Stimulated activated CD8-positive, alpha-beta memory T cell treated with anti-CD3 and anti-CD28 coated beads, Interleukin-12 subunit alpha, Interleukin-12 subunit beta, amount 100 ng/mL, for 1 hour (primary cell): ENCODE measurements at regions not wholly inside any gene's neighbourhood (a gene's known extent, or its start where the extent isn't known, plus 50 kb on each side); places are given as distances from the start of the nearest gene placed in this dataset.
"Not testable (repeated sequence)": the region's sequence is repeated elsewhere in the genome, so short reads cannot be mapped to it uniquely, and the experiment has no call there.

ENCODE experiments used
- DNase-seq: peaks from one replicate; pipeline ENCODE4 v3.0.0-alpha.2; 2020; ENCODE audit warnings: low read depth

- no peak for DNase-seq
These were observed 53.4 kb downstream of the MC4R start for GRCh38 chr18:60319129-60319528.

- no peak for DNase-seq
These were observed 60.8 kb downstream of the MC4R start for GRCh38 chr18:60311676-60312360.

- no peak for DNase-seq
These were observed 76.9 kb downstream of the MC4R start for GRCh38 chr18:60295674-60296073.

- DNase-seq, result no peak
These were observed 80.4 kb downstream of the MC4R start for GRCh38 chr18:60292186-60292585.

DNA sequence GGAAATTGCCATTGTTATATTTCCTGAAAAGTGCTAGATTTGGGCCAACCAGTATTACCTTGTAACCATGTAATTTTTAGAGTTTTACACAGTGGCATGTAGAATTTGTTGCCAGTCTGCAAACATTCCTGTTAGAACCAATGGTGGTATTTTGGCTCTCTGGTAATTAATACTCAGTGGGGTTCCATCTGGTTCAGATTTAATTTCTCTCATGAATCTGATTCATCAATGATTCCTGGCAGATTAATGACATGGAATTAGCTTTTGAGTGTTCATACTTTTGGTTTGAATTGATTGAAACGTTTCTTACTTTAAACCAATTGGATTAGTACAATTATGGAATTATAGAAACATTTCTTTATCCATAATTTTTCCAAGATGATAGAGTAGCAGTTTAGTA lies 93.2 kb downstream of the MC4R start:
- DNase-seq, result no peak

DNA sequence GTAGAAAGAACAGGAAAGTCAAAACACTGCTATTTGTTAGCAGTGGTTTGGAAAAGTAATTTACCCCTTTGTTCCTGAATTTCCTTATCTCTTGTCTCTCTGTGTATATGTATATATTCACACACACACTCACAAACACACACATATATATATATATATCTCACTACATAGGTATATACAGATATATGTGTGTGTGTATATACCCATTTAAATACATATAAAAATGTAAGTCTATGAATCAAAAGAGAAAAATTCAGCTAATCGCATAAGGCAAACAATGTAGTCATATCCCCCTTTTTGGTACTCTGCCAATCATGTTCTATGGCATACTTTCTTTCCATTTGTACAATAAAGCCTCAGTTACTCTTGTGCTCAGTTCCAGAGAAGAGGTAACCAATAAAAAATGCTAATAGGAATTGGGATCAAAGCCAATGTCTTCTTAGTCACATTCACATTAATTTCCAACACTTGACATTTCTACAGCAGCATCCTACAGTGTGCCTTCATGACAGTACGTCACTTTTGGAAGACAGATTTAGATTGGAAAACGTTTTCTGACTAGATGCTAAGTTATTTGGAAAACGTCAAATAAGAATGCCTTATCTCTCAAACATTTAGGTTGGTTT lies 94.6 kb downstream of the MC4R start:
- no peak for DNase-seq

DNA sequence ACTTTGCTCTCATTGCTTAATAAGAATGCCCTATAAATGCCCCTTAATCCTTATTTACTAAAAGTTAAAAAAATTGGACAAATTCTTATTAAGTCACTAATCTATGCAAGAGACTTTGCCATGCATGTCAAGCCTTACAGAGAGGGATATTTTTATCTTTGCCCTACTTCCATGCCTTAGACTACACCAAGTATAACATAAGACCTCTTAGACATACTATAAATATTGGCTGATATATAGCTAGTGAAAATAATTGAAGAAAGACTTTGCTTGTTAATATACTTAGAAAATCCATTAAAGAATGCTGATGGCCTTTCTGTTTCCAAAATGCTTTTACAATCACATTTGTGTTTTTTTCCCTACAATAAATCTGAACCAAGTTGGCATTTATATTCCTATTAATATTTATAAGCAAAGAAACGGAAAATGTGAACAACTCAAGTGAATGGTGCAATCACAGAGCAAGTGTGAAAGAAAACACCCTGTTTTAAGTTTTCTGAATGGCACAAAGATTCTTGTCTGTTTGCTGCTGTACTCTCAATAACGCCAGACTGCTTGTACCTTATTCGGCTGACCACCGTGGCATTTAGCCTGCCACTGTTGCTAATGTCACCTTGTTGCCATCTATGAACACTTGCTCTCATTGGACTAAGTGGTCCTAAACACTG lies 105.0 kb downstream of the MC4R start:
- no peak for DNase-seq

DNA sequence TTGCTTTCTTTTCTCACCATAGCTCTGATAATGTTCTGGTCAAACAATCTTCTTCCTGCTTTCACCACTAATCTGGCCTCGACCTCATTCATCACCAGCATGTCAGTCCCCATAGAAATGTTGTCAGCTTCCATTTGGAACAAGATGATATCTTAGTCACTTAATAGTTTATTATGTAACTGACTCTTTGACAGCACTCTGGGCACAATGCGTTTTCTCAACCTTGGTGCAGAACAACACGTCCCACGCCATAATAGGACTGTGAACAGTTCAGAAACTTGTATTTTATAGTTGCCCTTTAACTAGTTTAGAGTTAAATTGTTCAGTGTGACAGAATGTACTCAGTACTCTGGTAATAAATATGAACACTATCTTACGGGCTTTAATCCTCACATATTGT lies 106.0 kb downstream of the MC4R start:
- DNase-seq, result no peak

GRCh38 chr18:60259052-60259681 lies 113.4 kb downstream of the MC4R start:
- DNase-seq, result no peak

DNA sequence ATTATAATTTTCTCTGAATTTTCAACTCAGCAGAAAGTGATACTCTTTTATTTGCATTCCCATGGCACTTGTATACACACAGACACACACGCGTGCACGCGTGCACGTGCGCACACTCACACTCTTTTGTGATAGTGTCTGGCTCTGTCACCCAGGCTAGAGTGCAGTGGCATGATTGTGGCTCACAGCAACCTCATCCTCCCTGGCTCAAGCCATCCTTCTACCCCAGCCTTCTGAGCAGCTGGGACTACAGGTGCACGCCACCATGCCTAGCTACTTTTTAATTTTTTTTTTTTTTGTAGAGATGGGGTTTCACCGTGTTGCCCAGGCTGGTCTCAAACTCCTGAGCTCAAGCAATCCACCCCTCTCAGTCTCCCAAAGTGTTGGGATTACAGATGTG lies 123.2 kb downstream of the MC4R start:
- no peak for DNase-seq

DNA sequence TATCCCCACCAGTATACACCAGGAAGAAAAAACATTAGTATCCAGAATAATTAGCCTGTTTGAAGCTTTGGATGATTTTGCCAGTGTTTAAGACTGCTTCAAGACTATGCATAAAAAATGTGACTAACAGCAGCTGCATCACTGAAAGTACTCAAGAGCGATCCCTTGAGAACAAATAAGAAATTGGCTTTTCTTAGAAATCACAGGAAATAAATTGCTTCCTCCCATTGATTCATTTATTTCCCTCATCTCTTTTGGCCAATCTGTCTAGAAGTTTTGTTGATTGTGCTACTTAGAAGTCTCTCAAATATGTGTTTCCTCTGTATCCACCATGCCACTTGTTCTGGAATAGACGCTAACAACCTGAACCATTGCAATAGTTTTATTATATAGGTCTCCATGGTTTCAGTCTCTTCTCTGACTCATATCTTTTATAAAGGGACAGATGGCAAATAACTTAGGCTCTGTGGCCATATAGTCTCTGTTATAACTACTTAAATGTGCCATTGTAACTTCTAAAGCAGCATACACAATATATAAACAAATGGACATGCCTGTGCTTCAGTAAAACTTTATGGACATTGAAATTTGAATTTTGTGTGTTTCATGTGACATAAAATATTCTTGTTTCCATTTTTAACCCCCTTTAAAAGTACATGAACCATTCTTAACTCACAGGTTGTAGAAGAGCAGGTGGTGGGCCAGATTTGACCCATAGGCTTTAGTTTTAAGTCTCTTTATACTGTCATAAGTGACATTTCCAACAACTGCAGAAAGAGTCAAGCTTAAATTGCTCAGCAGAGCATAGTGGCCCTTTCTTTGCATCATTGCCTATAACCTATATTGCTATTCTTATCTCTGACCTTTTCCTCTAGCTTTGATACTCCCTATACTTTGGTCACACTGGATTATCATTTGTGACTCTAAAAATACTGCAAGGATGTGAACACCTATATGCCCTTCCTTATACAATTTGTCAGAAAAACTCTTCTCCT lies 123.9 kb downstream of the MC4R start:
- DNase-seq, result no peak

DNA sequence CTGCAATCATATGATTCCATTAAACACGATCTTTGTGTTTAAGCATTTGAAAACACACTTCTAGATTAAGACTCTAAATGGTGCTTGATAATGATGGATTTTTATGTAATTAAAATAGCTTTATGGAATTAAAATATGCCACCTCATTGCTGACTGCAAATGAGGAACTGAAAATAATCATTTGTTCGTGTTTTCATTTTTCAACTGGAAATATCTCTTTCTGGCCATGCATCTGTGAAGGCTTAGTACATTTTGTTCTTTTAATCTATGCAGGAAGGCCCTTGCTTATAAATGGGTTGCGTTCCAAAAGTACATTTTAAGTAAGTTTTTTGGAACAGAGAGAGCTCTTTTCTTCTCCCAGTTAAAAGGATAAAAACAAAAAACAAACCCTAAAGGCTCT lies 125.5 kb downstream of the MC4R start:
- no peak for DNase-seq

- no peak for DNase-seq
These were observed 126.0 kb downstream of the MC4R start for GRCh38 chr18:60246606-60247005.

DNA sequence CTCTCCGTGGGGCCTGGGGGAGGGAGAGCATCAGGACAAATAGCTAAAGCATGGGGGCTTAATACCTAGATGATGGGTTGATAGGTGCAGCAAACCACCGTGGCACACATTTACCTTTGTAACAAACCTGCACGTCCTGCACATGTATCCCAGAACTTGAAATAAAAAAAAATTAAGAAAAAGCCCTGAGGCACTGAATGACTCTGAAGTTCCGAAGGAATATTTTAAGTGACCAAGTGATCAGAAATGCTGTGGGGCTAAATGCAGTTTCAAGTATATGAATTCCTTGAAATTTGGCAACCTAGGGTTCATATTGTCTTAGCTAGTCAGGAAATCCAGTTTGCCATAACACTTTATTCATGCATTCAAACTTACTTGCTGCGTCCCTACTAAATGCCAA lies 127.5 kb downstream of the MC4R start:
- no peak for DNase-seq

GRCh38 chr18:60239024-60239710 lies 133.4 kb downstream of the MC4R start:
- not testable (repeated sequence) for DNase-seq

DNA sequence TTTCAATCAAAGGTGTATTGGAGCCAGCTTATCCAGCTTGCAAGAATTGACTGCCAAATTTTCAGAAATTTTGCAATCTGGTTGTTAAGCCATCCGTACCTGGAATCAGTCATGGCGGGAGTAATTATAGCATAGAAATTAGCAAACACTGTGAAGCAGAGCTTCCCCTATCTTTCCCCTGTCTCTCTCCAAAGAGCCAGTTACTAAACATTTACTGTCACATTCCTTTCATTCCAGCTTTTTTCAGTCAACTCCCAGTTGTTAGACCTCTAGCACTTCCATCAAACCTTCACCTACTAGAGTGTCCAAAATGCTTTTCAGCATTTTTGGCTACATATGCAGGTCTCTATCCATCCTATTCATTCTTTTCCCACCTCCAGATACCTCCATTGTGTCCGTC lies 137.4 kb downstream of the MC4R start:
- no peak for DNase-seq

- no peak for DNase-seq
These were observed 140.0 kb downstream of the MC4R start for GRCh38 chr18:60232541-60232940.

- DNase-seq, result no peak
These were observed 143.7 kb downstream of the MC4R start for GRCh38 chr18:60228609-60229595.

DNA sequence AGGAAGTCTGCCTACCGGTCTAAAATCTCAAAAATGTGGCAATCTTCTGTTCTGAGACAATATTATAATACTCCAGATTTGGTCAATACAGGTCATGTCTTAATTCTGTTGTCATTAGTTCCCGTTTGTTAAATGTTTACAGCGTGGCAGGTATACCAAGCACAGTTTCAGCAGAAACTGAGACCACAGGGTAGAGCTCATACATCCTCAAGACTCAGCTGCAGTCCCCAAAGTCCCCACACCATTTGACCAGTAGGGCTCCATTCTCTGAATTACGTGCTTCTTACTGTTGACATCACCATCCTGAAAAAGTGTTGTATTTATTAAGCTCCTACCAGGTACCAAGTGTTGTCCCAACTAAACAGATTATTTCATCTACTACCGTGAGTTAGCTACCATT lies 157.1 kb downstream of the MC4R start:
- no peak for DNase-seq

GRCh38 chr18:60209042-60209441 lies 163.5 kb downstream of the MC4R start:
- DNase-seq, result no peak
